ENCODE measurements at regions not wholly inside any gene's neighbourhood (a gene's known extent, or its start where the extent isn't known, plus 50 kb on each side); places are given as distances from the start of the nearest gene placed in this dataset.

GRCh38 chr16:6019490-6019991 lies 921.9 kb upstream of the EEF2KMT start (continued):
- no peak for TF ChIP-seq AHDC1 (CRISPR knock-in tag; IDR thresholded peaks at IDR 0.05; ENCODE audit: borderline replicate concordance)

GRCh38 chr16:6018848-6019489 lies 921.4 kb upstream of the EEF2KMT start:
- in situ Hi-C loops (cut with HindIII; ENCODE audit: extremely low pct_ligation_motif_present, low pct_unique_long_range_greater_than_20kb): loop anchor here (5.0 kb wide), 1 partner anchor 623 kb away; no protein-coding TSS in a partner anchor
- intact Hi-C loops (cut with micrococcal nuclease; ENCODE audit: unreplicated experiment): loop anchor here (10.0 kb wide), 1 partner anchor 66 kb away; no protein-coding TSS in a partner anchor
- no peak overlapping the region for H3K27ac ChIP-seq (ENCODE audit: extremely low read length, insufficient read depth, low read length)
- CTCF ChIA-PET (ENCODE audit: low intra/inter-chr PET ratio, low total read pairs): no interaction called here
- H2AFZ ChIP-seq (ENCODE audit: low read length): no peak overlapping the region
- POLR2A ChIA-PET: no interaction called here
- H4K20me1 ChIP-seq (ENCODE audit: insufficient read depth, low read length): no peaks in the 10 kb centered on the region
- no peaks in the 10 kb centered on the region for H3K79me2 ChIP-seq (ENCODE audit: insufficient read depth, low read length)
- H3K27me3 ChIP-seq (ENCODE audit: control insufficient read depth in 1 of 2, insufficient read depth in 2 of 2, low read length in 2 of 2): peaks cover 0 to 3% of the 10 kb centered on the region in 2 experiments; a peak in 2 of 5 replicates
- H3K36me3 ChIP-seq (replicated peaks in 1 of 2; ENCODE audit: control insufficient read depth in 1 of 2, insufficient read depth in 2 of 2, low read length in 2 of 2): no peaks in the 10 kb centered on the region
- H3K4me1 ChIP-seq (ENCODE audit: insufficient read depth, low read length): no peaks in the 10 kb centered on the region
- 36% methylated on average over 39 of the region's 59 CpGs for WGBS (ENCODE audit: low lambda C conversion rate)
- H3K9me3 ChIP-seq (ENCODE audit: low read length): no peaks in the 10 kb centered on the region
- FAIRE-seq (no peak), ATAC-seq (no peak), DNase-seq (ENCODE audit: low spot score) (no peak)
- no peak overlapping the region for H3K9ac ChIP-seq (ENCODE audit: insufficient read depth, low read depth, low read length)
- no TSS peak for BruUV-seq (replicated peaks)
- no peak overlapping the region for H3K4me3 ChIP-seq (replicated peaks in 1 of 3; ENCODE audit: insufficient read depth in 1 of 3, low read depth in 2 of 3, low read length in 3 of 3)
- H3K4me2 ChIP-seq (ENCODE audit: low read depth, low read length): no peak overlapping the region
- no peak for TF ChIP-seq IKZF5 (CRISPR knock-in tag; IDR thresholded peaks at IDR 0.05)
- TF ChIP-seq ZNF350 (CRISPR knock-in tag; IDR thresholded peaks at IDR 0.05; ENCODE audit: borderline replicate concordance, low read depth): no peak
- TF ChIP-seq ZNF34 (CRISPR knock-in tag; IDR thresholded peaks at IDR 0.05; ENCODE audit: borderline replicate concordance): no peak
- TF ChIP-seq ZBTB8A (CRISPR knock-in tag; IDR thresholded peaks at IDR 0.05; ENCODE audit: borderline replicate concordance, low read depth): no peak
- no peak for TF ChIP-seq HDAC6 (IDR thresholded peaks at IDR 0.05; ENCODE audit: low read depth, low read length)
- no peak for TF ChIP-seq ZMAT5 (CRISPR knock-in tag; IDR thresholded peaks at IDR 0.05; ENCODE audit: borderline replicate concordance, low read depth)
- no peak for TF ChIP-seq BCL3 (CRISPR knock-in tag; IDR thresholded peaks at IDR 0.05)
- no peak for TF ChIP-seq UBTF (CRISPR knock-in tag; IDR thresholded peaks at IDR 0.05)
- no peak for TF ChIP-seq ZNF326 (CRISPR knock-in tag; IDR thresholded peaks at IDR 0.05; ENCODE audit: borderline replicate concordance)

Data from HepG2 (cell line).